ENCODE measurements at regions not wholly inside any gene's neighbourhood (a gene's known extent, or its start where the extent isn't known, plus 50 kb on each side); places are given as distances from the start of the nearest gene placed in this dataset.
A peak's percentile ranks its signal among the peaks of the same experiment; 100 is the strongest.

GRCh38 chr2:149773006-149773405 lies 185.4 kb upstream of the MMADHC start:
- TF ChIP-seq EZH2 (IDR thresholded peaks at IDR 0.05; ENCODE audit: low read length, missing control alignments), result no peak
- TF ChIP-seq, protein P1, sequence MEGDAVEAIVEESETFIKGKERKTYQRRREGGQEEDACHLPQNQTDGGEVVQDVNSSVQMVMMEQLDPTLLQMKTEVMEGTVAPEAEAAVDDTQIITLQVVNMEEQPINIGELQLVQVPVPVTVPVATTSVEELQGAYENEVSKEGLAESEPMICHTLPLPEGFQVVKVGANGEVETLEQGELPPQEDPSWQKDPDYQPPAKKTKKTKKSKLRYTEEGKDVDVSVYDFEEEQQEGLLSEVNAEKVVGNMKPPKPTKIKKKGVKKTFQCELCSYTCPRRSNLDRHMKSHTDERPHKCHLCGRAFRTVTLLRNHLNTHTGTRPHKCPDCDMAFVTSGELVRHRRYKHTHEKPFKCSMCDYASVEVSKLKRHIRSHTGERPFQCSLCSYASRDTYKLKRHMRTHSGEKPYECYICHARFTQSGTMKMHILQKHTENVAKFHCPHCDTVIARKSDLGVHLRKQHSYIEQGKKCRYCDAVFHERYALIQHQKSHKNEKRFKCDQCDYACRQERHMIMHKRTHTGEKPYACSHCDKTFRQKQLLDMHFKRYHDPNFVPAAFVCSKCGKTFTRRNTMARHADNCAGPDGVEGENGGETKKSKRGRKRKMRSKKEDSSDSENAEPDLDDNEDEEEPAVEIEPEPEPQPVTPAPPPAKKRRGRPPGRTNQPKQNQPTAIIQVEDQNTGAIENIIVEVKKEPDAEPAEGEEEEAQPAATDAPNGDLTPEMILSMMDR (conservative IDR thresholded peaks at IDR 0.05 in 1 of 2, IDR thresholded peaks at IDR 0.05 in 1 of 2; ENCODE audit: low read depth in 1 of 2, low read length in 2 of 2), result no peak
- Histone ChIP-seq H3K36me3 (ENCODE audit: control insufficient read depth, insufficient read depth, low read length) (no peaks in the 10 kb centered on the region), H3K4me3 (replicated peaks in 1 of 4; ENCODE audit: control extremely low read depth in 1 of 4, insufficient read depth in 1 of 4, low read depth in 3 of 4, low read length in 4 of 4) (no peak overlapping the region), H3K27ac (ENCODE audit: insufficient read depth, low read length) (no peak overlapping the region), H3K4me1 (ENCODE audit: control insufficient read depth, extremely low read depth, insufficient read depth, low read length) (no peaks in the 10 kb centered on the region), H3K27me3 (ENCODE audit: control insufficient read depth, insufficient read depth, low read length) (no peaks in the 10 kb centered on the region), H3K4me2 (ENCODE audit: extremely low read depth, insufficient read depth, low read length) (no peak overlapping the region), H2AFZ (ENCODE audit: low read length) (no peak overlapping the region), H4K20me1 (ENCODE audit: control insufficient read depth, extremely low read depth, insufficient read depth, low read length) (no peaks in the 10 kb centered on the region), H3K9ac (ENCODE audit: insufficient read depth, low read length) (no peak overlapping the region), H3K9me3 (ENCODE audit: control insufficient read depth, insufficient read depth, low read depth, low read length) (no peaks in the 10 kb centered on the region), H3K79me2 (ENCODE audit: control insufficient read depth, insufficient read depth, low read length) (no peaks in the 10 kb centered on the region)
- DNase-seq (ENCODE audit: low read depth in 2 of 2), result no peak

- peak in 1 of 2 donors; percentile 58 for DNase-seq (ENCODE audit: low read depth in 2 of 2)
- no peak overlapping the region for H2AFZ ChIP-seq (ENCODE audit: low read length)
- H3K27me3 ChIP-seq (ENCODE audit: control insufficient read depth, insufficient read depth, low read length), result no peaks in the 10 kb centered on the region
- H3K9ac ChIP-seq (ENCODE audit: insufficient read depth, low read length), result no peak overlapping the region
- H3K36me3 ChIP-seq (ENCODE audit: control insufficient read depth, insufficient read depth, low read length), result no peaks in the 10 kb centered on the region
- H3K4me3 ChIP-seq (replicated peaks in 1 of 4; ENCODE audit: control extremely low read depth in 1 of 4, insufficient read depth in 1 of 4, low read depth in 3 of 4, low read length in 4 of 4), result no peak overlapping the region
- H3K27ac ChIP-seq (ENCODE audit: insufficient read depth, low read length), result no peak overlapping the region
- no peaks in the 10 kb centered on the region for H4K20me1 ChIP-seq (ENCODE audit: control insufficient read depth, extremely low read depth, insufficient read depth, low read length)
- H3K4me1 ChIP-seq (ENCODE audit: control insufficient read depth, extremely low read depth, insufficient read depth, low read length), result peaks cover 2% of the 10 kb centered on the region
- TF ChIP-seq, protein P1 (conservative IDR thresholded peaks at IDR 0.05 in 1 of 2, IDR thresholded peaks at IDR 0.05 in 1 of 2; ENCODE audit: low read depth in 1 of 2, low read length in 2 of 2), result no peak
- TF ChIP-seq EZH2 (IDR thresholded peaks at IDR 0.05; ENCODE audit: low read length, missing control alignments), result no peak
- H3K79me2 ChIP-seq (ENCODE audit: control insufficient read depth, insufficient read depth, low read length), result no peaks in the 10 kb centered on the region
- H3K4me2 ChIP-seq (ENCODE audit: extremely low read depth, insufficient read depth, low read length), result no peak overlapping the region
- no peaks in the 10 kb centered on the region for H3K9me3 ChIP-seq (ENCODE audit: control insufficient read depth, insufficient read depth, low read depth, low read length)
These were observed 180.8 kb upstream of the MMADHC start for GRCh38 chr2:149768320-149768799.

GRCh38 chr2:149767516-149767974 lies 180.0 kb upstream of the MMADHC start:
- TF ChIP-seq EZH2 (IDR thresholded peaks at IDR 0.05; ENCODE audit: low read length, missing control alignments), result no peak
- TF ChIP-seq, protein P1 (conservative IDR thresholded peaks at IDR 0.05 in 1 of 2, IDR thresholded peaks at IDR 0.05 in 1 of 2; ENCODE audit: low read depth in 1 of 2, low read length in 2 of 2), result no peak
- H3K79me2 ChIP-seq (ENCODE audit: control insufficient read depth, insufficient read depth, low read length), result no peaks in the 10 kb centered on the region
- H3K4me2 ChIP-seq (ENCODE audit: extremely low read depth, insufficient read depth, low read length), result peak overlapping the region; percentile 59
- H3K27ac ChIP-seq (ENCODE audit: insufficient read depth, low read length), result no peak overlapping the region
- peaks cover 2% of the 10 kb centered on the region for H3K4me1 ChIP-seq (ENCODE audit: control insufficient read depth, extremely low read depth, insufficient read depth, low read length)
- no peaks in the 10 kb centered on the region for H3K36me3 ChIP-seq (ENCODE audit: control insufficient read depth, insufficient read depth, low read length)
- H4K20me1 ChIP-seq (ENCODE audit: control insufficient read depth, extremely low read depth, insufficient read depth, low read length), result no peaks in the 10 kb centered on the region
- no peaks in the 10 kb centered on the region for H3K27me3 ChIP-seq (ENCODE audit: control insufficient read depth, insufficient read depth, low read length)
- no peak overlapping the region for H3K9ac ChIP-seq (ENCODE audit: insufficient read depth, low read length)
- DNase-seq (ENCODE audit: low read depth in 2 of 2), result peak; percentile 17 to 61
- H2AFZ ChIP-seq (ENCODE audit: low read length), result no peak overlapping the region
- H3K9me3 ChIP-seq (ENCODE audit: control insufficient read depth, insufficient read depth, low read depth, low read length), result no peaks in the 10 kb centered on the region
- no peak overlapping the region for H3K4me3 ChIP-seq (replicated peaks in 1 of 4; ENCODE audit: control extremely low read depth in 1 of 4, insufficient read depth in 1 of 4, low read depth in 3 of 4, low read length in 4 of 4)

Measured in fibroblast of lung (primary cell).